Prostate gland (tissue), 2 donors: ENCODE measurements at regions not wholly inside any gene's neighbourhood (a gene's known extent, or its start where the extent isn't known, plus 50 kb on each side); places are given as distances from the start of the nearest gene placed in this dataset.

ENCODE experiments used
- POLR2A ChIP-seq: fragments of 450-650 bp; IDR thresholded peaks from one replicate; pipeline ENCODE4 v1.6.1; 2016; ENCODE audit warnings: antibody characterized with exemption, mild to moderate bottlenecking
- POLR2AphosphoS5 ChIP-seq: sonication (generic); formaldehyde crosslinking; IDR thresholded peaks from one replicate; pipeline ENCODE4 v1.6.1; 2017; ENCODE audit warnings: antibody characterized with exemption
- TF ChIP-seq, protein P1 (sequence below), 4 experiments: fragments of 200-600 bp in 2 of 4; fragments of 450-650 bp in 2 of 4; sonication (generic) in 2 of 4; IDR thresholded peaks; 1 replicate in 3 of 4; 2 replicates in 1 of 4; pipeline ENCODE4 v1.5.1; 2016 to 2019; ENCODE audit warnings: antibody characterized with exemption in 4 of 4, mild to moderate bottlenecking in 2 of 4, moderate library complexity in 2 of 4

DNA sequence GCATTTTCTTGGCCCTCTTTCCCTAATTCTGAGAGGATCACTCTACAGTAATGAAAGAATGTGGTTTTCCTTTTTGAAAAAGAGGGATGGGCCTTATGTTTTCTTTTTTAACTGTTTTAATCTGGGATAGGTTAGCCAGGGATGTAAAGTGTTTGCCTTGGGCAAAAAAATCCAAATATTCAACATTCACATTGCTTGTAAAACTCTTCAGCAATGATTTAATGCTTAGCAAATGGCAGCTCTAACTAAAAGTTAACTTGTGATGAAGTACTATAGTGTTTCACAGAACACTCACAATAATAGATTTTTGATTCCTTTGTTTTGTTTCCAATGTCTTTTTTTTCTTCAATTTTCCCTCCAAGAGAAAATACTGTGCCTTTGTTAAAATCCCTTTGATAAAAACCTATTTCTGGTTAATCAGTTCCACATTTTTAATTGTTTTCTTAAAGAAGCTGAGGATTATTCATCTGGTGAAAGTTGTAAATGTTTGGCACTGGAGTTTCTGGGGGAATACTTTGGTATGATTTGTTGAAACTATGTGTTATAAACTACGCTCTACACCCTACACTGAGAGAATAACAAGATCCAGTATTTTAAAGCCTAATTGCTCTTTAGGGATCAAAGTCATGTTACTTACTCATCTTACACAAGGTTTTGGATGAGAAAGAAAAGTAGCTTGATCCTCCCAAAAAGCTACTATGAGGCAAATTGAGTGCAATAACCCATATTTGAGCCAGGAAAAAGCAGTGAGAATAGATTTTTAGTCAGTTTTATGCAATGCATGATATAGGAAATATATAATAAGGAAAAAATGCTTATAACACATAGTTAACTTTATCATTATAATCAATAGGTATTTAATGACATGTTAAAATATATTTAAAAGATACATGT, 335.8 kb downstream of the EPHA7 start:
- TF ChIP-seq, protein P1, sequence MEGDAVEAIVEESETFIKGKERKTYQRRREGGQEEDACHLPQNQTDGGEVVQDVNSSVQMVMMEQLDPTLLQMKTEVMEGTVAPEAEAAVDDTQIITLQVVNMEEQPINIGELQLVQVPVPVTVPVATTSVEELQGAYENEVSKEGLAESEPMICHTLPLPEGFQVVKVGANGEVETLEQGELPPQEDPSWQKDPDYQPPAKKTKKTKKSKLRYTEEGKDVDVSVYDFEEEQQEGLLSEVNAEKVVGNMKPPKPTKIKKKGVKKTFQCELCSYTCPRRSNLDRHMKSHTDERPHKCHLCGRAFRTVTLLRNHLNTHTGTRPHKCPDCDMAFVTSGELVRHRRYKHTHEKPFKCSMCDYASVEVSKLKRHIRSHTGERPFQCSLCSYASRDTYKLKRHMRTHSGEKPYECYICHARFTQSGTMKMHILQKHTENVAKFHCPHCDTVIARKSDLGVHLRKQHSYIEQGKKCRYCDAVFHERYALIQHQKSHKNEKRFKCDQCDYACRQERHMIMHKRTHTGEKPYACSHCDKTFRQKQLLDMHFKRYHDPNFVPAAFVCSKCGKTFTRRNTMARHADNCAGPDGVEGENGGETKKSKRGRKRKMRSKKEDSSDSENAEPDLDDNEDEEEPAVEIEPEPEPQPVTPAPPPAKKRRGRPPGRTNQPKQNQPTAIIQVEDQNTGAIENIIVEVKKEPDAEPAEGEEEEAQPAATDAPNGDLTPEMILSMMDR (IDR thresholded peaks at IDR 0.05), result no peak
- no peak for TF ChIP-seq POLR2A
- TF ChIP-seq POLR2AphosphoS5, result no peak
